ENCODE measurements at regions not wholly inside any gene's neighbourhood (a gene's known extent, or its start where the extent isn't known, plus 50 kb on each side); places are given as distances from the start of the nearest gene placed in this dataset.

GRCh38 chr10:43794181-43794815 lies 145.6 kb upstream of the ZNF32 start:
- DNase-seq (ENCODE audit: extremely low read depth in 1 of 11, low read depth in 9 of 11, low spot score in 4 of 11): no peak

GRCh38 chr10:43793704-43794103 lies 145.0 kb upstream of the ZNF32 start:
- no peak for DNase-seq (ENCODE audit: extremely low read depth in 1 of 11, low read depth in 9 of 11, low spot score in 4 of 11)

- DNase-seq (ENCODE audit: extremely low read depth in 1 of 11, low read depth in 9 of 11, low spot score in 4 of 11): no peak
Measured at GRCh38 chr10:43790147-43790546, 141.5 kb upstream of the ZNF32 start.

- no peak for DNase-seq (ENCODE audit: extremely low read depth in 1 of 11, low read depth in 9 of 11, low spot score in 4 of 11)
Measured at GRCh38 chr10:43785252-43785651, 136.6 kb upstream of the ZNF32 start.

GRCh38 chr10:43782814-43783213 lies 134.1 kb upstream of the ZNF32 start:
- DNase-seq (ENCODE audit: extremely low read depth in 1 of 11, low read depth in 9 of 11, low spot score in 4 of 11): no peak

- DNase-seq (ENCODE audit: extremely low read depth in 1 of 11, low read depth in 9 of 11, low spot score in 4 of 11): no peak
Measured at GRCh38 chr10:43781480-43782361, 133.0 kb upstream of the ZNF32 start.

GRCh38 chr10:43778571-43778970 lies 129.9 kb upstream of the ZNF32 start:
- no peak for DNase-seq (ENCODE audit: extremely low read depth in 1 of 11, low read depth in 9 of 11, low spot score in 4 of 11)

GRCh38 chr10:43775384-43775783 lies 126.7 kb upstream of the ZNF32 start:
- peak in 6 of 11 donors; percentile 6 to 39 (median 20) for DNase-seq (ENCODE audit: extremely low read depth in 1 of 11, low read depth in 9 of 11, low spot score in 4 of 11)

GRCh38 chr10:43774234-43774769 lies 125.6 kb upstream of the ZNF32 start:
- DNase-seq (ENCODE audit: extremely low read depth in 1 of 11, low read depth in 9 of 11, low spot score in 4 of 11): no peak

- DNase-seq (ENCODE audit: extremely low read depth in 1 of 11, low read depth in 9 of 11, low spot score in 4 of 11): no peak
Measured at GRCh38 chr10:43773736-43774135, 125.1 kb upstream of the ZNF32 start.

- DNase-seq (ENCODE audit: extremely low read depth in 1 of 11, low read depth in 9 of 11, low spot score in 4 of 11): no peak
Measured at GRCh38 chr10:43772171-43772570, 123.5 kb upstream of the ZNF32 start.

GRCh38 chr10:43771675-43772074 lies 123.0 kb upstream of the ZNF32 start:
- no peak for DNase-seq (ENCODE audit: extremely low read depth in 1 of 11, low read depth in 9 of 11, low spot score in 4 of 11)

- no peak for DNase-seq (ENCODE audit: extremely low read depth in 1 of 11, low read depth in 9 of 11, low spot score in 4 of 11)
Measured at GRCh38 chr10:43765516-43765915, 116.8 kb upstream of the ZNF32 start.

GRCh38 chr10:43763846-43764245 lies 115.2 kb upstream of the ZNF32 start:
- no peak for DNase-seq (ENCODE audit: extremely low read depth in 1 of 11, low read depth in 9 of 11, low spot score in 4 of 11)

GRCh38 chr10:43760514-43760913 lies 111.8 kb upstream of the ZNF32 start:
- DNase-seq (ENCODE audit: extremely low read depth in 1 of 11, low read depth in 9 of 11, low spot score in 4 of 11): no peak

GRCh38 chr10:43759216-43759615 lies 110.5 kb upstream of the ZNF32 start:
- DNase-seq (ENCODE audit: extremely low read depth in 1 of 11, low read depth in 9 of 11, low spot score in 4 of 11): no peak

GRCh38 chr10:43756341-43756740 lies 107.7 kb upstream of the ZNF32 start:
- DNase-seq (ENCODE audit: extremely low read depth in 1 of 11, low read depth in 9 of 11, low spot score in 4 of 11): no peak

- no peak for DNase-seq (ENCODE audit: extremely low read depth in 1 of 11, low read depth in 9 of 11, low spot score in 4 of 11)
Measured at GRCh38 chr10:43754569-43755260, 106.0 kb upstream of the ZNF32 start.

- no peak for DNase-seq (ENCODE audit: extremely low read depth in 1 of 11, low read depth in 9 of 11, low spot score in 4 of 11)
Measured at GRCh38 chr10:43753397-43754061, 104.8 kb upstream of the ZNF32 start.

Data from renal cortex interstitium (tissue), 11 donors.